ENCODE measurements at regions not wholly inside any gene's neighbourhood (a gene's known extent, or its start where the extent isn't known, plus 50 kb on each side); places are given as distances from the start of the nearest gene placed in this dataset.

DNA sequence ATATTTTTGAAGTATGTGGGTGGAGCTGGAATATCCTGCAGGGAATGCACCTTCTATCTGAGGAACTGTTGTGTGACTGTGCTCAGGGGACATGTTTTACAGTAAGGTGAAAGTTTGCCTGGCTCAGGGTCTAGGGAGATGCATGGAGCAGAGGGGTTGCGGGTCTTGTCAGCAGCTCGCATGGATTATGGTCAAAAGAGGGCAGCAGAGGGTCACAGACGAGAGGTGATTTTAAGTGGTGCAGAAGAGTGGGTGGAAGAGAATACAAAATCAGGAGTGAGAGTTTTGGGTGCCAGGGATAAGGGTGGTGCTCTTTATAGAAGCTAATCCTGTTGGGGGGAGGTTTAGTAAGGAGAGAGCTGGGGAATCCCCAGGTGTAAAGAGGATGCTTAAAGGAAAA is 53.5 kb upstream of the GRIN3A start:
- TF ChIP-seq, protein P1, sequence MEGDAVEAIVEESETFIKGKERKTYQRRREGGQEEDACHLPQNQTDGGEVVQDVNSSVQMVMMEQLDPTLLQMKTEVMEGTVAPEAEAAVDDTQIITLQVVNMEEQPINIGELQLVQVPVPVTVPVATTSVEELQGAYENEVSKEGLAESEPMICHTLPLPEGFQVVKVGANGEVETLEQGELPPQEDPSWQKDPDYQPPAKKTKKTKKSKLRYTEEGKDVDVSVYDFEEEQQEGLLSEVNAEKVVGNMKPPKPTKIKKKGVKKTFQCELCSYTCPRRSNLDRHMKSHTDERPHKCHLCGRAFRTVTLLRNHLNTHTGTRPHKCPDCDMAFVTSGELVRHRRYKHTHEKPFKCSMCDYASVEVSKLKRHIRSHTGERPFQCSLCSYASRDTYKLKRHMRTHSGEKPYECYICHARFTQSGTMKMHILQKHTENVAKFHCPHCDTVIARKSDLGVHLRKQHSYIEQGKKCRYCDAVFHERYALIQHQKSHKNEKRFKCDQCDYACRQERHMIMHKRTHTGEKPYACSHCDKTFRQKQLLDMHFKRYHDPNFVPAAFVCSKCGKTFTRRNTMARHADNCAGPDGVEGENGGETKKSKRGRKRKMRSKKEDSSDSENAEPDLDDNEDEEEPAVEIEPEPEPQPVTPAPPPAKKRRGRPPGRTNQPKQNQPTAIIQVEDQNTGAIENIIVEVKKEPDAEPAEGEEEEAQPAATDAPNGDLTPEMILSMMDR (IDR thresholded peaks at IDR 0.05), result peak in 3 of 6 experiments; percentile 35 to 43 (median 36)
- no peak for TF ChIP-seq POLR2A (IDR thresholded peaks at IDR 0.05)

Measured in thyroid gland (tissue), 4 donors.